GM18502 (cell line): ENCODE measurements at regions not wholly inside any gene's neighbourhood (a gene's known extent, or its start where the extent isn't known, plus 50 kb on each side); places are given as distances from the start of the nearest gene placed in this dataset.

ENCODE experiments used
- ATAC-seq: cut with Tn5 transposase; IDR thresholded peaks from one replicate; pipeline ENCODE4 v1.9.1; 2021; ENCODE audit warnings: mild to moderate bottlenecking; ENCODE audit not compliant: unreplicated experiment, poor library complexity

- no peak for ATAC-seq
Measured at GRCh38 chr6:105968603-105969333, 117.4 kb upstream of the PRDM1 start.

- ATAC-seq = no peak
Measured at GRCh38 chr6:105967917-105968602, 118.1 kb upstream of the PRDM1 start.

- ATAC-seq = no peak
Measured at GRCh38 chr6:105966481-105966880, 119.7 kb upstream of the PRDM1 start.

DNA sequence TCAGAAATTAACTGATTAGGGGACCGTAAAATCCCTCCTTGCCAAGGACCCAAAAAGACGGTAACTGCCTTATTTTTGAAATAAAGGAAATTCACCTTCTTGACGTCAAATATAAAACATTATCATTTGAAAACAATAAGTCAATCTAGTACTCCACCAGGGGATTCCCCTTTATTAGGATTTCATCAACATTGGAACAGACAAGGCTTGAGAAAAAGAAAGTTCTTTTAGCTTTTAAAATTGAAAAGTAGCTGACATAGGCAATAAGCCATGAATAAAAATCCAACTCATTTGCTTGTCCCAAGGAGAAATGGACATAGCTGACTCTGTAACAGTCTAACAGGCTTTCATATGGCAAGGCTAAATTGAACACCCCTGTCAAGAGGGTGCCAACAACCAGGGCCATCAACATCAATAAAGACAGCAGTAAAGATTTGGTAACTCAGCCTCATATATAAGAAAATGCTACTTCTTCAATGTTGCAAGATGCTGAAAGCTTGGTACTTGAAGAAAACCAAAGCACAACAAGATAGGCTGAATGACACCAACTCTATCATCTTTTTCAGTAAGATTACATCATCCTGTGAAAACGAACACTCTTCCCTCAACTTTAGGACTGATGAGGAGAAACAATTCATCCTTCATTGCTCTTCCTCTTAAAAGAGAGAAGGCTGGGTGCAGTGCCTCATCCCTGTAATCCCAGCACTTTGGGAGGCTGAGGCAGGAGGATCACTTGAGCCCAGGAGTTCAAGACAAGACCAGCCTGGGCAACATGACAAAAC lies 121.0 kb upstream of the PRDM1 start:
- ATAC-seq = no peak

- ATAC-seq = no peak
Measured at GRCh38 chr6:105954148-105954547, 132.0 kb upstream of the PRDM1 start.

GRCh38 chr6:105952772-105953690 lies 133.1 kb upstream of the PRDM1 start:
- no peak for ATAC-seq

DNA sequence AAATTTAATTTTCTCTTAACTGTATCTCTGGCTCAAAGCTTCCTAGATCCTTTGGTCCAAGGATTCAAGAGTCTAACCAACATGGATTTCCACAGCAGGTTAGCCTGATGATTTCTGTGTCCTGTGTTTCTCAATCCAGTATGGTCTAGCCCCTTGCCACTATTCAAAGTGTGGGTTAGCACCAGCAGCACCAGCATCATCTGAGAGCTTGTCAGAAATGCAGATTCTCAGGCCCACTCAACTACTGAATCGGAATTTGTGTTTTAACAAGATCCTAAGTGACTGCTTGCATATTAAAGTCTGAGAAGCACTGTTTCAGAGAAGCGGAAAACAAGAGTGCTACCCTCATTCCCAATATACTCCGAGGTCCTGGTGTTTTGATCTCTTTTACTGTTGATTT lies 133.8 kb upstream of the PRDM1 start:
- no peak for ATAC-seq

DNA sequence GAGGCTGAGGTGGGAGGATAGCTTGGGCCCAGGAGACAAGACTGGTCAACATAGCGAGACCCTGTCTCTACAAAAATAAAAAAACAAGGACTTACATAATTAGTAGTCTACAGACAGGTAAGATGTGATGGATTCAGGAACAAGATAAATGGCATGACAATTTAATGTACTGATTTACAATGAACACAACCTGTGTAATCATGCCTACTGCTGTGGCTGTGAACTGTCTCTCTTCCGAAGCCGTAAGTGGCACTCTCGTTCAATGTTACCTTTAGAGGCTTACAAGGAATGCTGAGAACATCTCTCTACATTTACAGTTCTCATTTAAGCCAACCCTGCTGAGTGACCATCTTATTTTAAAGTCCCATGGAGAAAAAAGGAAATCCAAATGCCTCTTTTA lies 134.8 kb upstream of the PRDM1 start:
- no peak for ATAC-seq

DNA sequence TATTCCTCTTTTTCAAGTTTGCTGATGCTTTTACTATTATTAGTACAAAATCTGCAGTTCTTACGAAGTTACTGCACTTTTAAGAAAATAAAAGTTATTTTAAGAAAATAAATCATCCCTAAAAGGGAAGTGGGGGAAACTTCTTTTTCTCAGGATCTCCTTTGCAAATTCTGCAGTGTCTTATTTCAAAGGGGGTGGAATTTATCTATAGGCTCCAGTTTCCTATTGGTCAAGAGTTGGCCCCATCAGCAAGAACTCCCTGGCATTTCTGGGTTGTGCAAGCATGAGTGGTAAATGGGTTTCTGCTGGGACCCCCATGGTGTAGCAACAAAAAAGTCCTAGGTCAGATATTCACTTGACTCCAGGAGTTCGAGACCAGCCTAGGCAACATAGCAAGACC lies 136.3 kb upstream of the PRDM1 start:
- no peak for ATAC-seq

DNA sequence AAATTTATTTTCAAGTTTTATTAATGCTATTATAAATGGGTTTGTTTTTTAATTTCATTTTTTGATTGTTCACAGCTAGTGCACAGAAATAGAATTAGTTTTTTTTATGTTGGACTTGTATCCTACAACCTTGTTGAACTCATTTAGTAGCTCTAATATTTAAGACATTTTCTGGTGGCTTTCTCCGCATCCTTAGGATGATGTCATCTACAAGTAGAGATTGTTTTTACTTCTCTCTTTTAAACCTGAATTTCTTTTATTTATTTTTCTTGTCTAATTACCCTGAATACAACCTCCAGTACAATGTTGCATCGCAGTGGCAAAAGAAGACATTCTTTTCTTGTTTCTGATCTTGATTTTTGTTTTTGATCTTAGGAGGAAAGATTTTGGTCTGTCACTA lies 142.6 kb upstream of the PRDM1 start:
- ATAC-seq = no peak

DNA sequence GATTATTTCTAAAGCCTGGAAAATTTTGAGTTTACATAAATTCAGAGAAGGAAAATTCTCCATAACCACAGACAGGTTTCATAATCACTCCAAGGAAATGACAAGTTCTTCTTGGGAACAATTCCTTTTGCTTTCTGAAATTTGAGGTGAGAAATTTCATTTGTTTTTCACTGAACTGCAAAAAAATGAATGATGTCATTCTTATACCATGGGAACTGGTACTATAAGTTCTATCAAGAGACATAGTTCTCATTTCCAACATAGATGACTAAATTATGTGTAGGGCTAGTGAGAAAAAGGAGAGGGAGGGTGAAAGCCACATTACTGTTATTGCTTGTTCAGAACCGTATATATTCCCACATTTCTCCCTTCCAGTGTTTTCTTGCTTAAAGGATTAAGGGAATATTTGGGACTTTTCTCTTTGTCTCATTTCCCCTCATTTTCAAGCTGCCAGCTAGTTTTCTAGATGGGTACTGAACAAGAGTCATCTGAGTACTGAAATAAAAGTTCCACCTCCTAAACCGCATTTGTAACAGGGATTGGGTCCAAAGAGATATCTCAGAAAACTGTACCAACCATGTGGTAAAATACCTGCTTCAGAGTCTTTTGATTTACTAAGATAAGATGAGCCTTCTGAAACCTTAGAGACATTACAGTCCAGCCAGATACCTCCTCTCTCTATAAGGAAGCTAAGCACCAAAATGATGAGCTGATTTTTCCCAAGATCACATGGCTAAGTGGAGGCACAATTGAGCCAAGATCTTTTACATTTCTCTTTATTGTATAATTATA lies 144.3 kb upstream of the PRDM1 start:
- no peak for ATAC-seq

DNA sequence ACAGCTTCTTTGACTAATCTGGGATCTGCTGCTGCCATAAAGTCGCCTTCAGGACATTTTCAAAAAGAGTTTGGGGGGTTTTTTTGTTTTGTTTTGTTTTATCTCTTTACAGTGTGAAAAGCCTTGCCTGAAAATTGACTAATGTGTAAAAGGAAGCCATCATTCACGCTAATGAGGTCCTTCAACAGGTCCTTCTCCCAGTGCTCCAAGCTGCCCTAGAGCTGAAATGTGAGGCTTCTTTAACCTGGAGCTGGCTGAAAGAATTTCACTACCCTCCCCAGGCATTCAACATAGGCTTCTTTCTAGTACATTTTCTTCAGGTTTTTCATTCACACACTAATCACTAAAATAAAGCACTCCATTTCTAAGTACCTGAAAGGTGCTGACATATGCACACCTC lies 145.1 kb upstream of the PRDM1 start:
- ATAC-seq = no peak

- no peak for ATAC-seq
Measured at GRCh38 chr6:105936972-105937371, 149.2 kb upstream of the PRDM1 start.

DNA sequence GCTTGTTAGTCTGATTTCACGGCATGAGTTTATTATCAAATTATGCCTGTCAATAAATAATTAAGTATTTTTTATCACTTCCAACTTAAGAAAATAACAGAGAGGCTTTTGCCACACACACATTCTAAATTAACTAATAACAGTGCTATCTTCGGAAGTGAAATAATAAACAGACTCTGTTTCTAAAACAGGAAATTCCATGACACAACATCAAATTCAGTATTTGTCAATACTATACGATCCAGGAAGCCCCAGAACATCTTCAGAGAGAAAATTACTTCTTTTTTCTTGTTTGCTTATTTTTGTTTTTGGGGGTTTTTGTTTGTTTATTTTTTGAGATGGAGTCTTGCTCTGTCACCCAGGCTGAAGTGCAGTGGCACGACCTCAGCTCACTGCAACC lies 150.7 kb upstream of the PRDM1 start:
- ATAC-seq = no peak

DNA sequence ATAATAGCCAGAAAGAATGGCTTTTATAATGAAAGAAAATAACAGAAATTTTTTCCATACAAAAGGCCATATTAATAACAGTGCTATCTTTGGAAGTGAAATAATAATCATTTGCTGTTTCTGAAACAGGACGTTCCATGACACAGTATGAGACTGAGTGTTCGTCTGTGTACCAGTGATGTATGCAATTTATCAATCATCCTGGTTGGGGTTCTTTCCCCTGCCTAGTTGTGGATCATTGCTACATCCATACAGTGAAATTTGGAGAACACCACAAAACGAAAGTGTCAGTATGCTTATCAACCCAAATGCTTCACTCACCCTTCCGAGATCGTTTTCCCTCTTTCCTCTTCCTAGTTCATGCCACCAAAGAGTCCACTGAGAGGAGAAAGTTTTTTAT lies 151.4 kb upstream of the PRDM1 start:
- ATAC-seq = no peak

GRCh38 chr6:105932440-105932839 lies 153.7 kb upstream of the PRDM1 start:
- ATAC-seq = no peak

- ATAC-seq = no peak
Measured at GRCh38 chr6:105929626-105930025, 156.5 kb upstream of the PRDM1 start.

GRCh38 chr6:105926318-105926717 lies 159.8 kb upstream of the PRDM1 start:
- ATAC-seq = no peak

DNA sequence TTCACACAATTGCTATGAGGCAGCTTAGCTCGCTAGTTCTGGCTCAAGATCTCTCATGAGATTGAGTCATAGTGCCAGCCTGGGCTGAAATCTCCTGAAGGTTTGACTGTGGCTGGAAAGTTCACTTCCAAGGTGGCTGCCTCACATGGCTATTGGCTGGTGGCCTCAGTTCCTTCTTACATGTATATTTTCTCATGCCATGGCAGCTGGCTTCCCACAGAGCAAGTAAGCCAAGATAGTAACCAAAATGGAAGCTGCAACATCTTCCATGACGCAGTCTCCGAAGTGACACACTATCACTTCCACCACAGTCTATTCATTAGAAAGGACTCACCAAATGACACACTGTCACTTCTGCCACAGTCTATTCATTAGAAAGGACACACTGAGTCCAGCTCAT lies 160.4 kb upstream of the PRDM1 start:
- ATAC-seq = no peak

DNA sequence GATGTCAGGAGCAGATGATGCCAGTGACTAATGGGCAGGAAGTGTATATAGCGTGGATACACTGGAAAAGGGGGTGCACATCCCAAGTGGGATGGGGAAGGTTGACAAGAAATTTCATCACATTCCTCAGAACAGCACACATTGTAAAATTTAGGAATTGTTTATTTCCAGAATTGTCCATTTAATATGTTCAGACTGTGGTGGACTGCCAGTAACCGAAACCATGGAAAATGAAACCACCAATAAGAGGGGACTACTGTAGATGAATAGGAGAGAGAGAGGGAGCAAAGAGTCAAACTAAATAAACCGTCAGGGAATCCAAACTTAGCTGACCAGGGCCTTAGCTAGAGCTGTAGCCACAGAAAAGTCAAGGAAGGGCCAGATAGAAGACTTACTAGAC lies 164.4 kb upstream of the PRDM1 start:
- no peak for ATAC-seq
